ENCODE measurements at regions not wholly inside any gene's neighbourhood (a gene's known extent, or its start where the extent isn't known, plus 50 kb on each side); places are given as distances from the start of the nearest gene placed in this dataset.

DNA sequence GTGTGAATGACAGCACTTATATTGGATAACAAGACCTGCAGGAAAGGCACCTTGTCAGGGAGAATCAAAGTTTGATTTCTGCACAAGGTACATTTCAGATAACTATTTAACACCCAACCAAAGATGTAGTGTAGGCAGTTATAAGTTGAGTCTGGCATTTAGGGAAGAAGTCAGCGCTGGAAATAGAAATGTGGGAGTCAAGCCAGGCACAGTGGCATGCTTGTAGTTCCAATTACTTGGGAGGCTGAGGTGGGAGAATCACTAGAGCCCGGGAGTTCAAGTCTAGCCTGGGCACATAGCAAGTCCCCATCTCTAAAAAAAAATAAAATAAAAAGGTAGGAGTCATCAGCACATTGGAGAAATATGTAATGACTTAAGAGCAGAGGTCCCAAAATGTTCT, 295.1 kb downstream of the ZNF674 start:
- no peak overlapping the region for H3K4me2 ChIP-seq (ENCODE audit: insufficient read depth, low read length)
- H3K79me2 ChIP-seq (ENCODE audit: insufficient read depth, low read length): no peaks in the 10 kb centered on the region
- TF ChIP-seq, protein P1, sequence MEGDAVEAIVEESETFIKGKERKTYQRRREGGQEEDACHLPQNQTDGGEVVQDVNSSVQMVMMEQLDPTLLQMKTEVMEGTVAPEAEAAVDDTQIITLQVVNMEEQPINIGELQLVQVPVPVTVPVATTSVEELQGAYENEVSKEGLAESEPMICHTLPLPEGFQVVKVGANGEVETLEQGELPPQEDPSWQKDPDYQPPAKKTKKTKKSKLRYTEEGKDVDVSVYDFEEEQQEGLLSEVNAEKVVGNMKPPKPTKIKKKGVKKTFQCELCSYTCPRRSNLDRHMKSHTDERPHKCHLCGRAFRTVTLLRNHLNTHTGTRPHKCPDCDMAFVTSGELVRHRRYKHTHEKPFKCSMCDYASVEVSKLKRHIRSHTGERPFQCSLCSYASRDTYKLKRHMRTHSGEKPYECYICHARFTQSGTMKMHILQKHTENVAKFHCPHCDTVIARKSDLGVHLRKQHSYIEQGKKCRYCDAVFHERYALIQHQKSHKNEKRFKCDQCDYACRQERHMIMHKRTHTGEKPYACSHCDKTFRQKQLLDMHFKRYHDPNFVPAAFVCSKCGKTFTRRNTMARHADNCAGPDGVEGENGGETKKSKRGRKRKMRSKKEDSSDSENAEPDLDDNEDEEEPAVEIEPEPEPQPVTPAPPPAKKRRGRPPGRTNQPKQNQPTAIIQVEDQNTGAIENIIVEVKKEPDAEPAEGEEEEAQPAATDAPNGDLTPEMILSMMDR (IDR thresholded peaks at IDR 0.05; ENCODE audit: extremely low read depth, low read depth, low read length): no peak
- H3K27ac ChIP-seq (ENCODE audit: low read depth, low read length): no peak overlapping the region
- no peak overlapping the region for H3K4me3 ChIP-seq (ENCODE audit: insufficient read depth, low read length)
- peaks cover 3% of the 10 kb centered on the region for H3K27me3 ChIP-seq (ENCODE audit: insufficient read depth, low read length)
- DNase-seq (ENCODE audit: insufficient read length, low spot score, missing footprints): no peak
- no peaks in the 10 kb centered on the region for H3K9me3 ChIP-seq (ENCODE audit: low read depth, low read length)
- no peak overlapping the region for H2AFZ ChIP-seq (ENCODE audit: low read length)
- H3K36me3 ChIP-seq (ENCODE audit: insufficient read depth, low read length): no peaks in the 10 kb centered on the region
- H3K4me1 ChIP-seq (ENCODE audit: insufficient read depth, low read length): peaks cover 9% of the 10 kb centered on the region
- no peaks in the 10 kb centered on the region for H4K20me1 ChIP-seq (ENCODE audit: insufficient read depth, low read length)

DNA sequence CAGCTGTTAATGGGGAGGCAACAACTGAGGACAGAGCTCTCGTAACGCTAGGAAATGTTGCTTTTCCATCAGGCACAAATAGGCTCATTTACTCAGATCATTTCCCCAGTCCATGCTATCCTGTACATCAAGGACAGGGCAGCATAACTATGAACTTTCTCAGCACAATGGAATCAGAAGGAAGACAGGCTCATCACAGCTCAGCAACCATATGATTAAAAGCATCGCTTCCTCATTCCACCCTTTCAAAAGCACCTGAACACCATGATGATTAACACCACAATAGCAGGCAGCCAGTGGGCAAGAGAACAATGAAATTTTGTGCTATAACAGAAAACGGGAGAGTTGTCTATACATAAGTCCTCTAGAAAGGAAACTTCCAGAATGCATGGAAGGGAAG, 297.8 kb downstream of the ZNF674 start:
- no peak overlapping the region for H3K27ac ChIP-seq (ENCODE audit: low read depth, low read length)
- peaks cover 6% of the 10 kb centered on the region for H3K4me1 ChIP-seq (ENCODE audit: insufficient read depth, low read length)
- H3K4me3 ChIP-seq (ENCODE audit: insufficient read depth, low read length): no peak overlapping the region
- TF ChIP-seq, protein P1 (IDR thresholded peaks at IDR 0.05; ENCODE audit: extremely low read depth, low read depth, low read length): no peak
- H3K4me2 ChIP-seq (ENCODE audit: insufficient read depth, low read length): no peak overlapping the region
- no peaks in the 10 kb centered on the region for H3K9me3 ChIP-seq (ENCODE audit: low read depth, low read length)
- no peaks in the 10 kb centered on the region for H4K20me1 ChIP-seq (ENCODE audit: insufficient read depth, low read length)
- H2AFZ ChIP-seq (ENCODE audit: low read length): no peak overlapping the region
- H3K79me2 ChIP-seq (ENCODE audit: insufficient read depth, low read length): no peaks in the 10 kb centered on the region
- H3K36me3 ChIP-seq (ENCODE audit: insufficient read depth, low read length): no peaks in the 10 kb centered on the region
- H3K27me3 ChIP-seq (ENCODE audit: insufficient read depth, low read length): no peaks in the 10 kb centered on the region
- no peak for DNase-seq (ENCODE audit: insufficient read length, low spot score, missing footprints)

DNA sequence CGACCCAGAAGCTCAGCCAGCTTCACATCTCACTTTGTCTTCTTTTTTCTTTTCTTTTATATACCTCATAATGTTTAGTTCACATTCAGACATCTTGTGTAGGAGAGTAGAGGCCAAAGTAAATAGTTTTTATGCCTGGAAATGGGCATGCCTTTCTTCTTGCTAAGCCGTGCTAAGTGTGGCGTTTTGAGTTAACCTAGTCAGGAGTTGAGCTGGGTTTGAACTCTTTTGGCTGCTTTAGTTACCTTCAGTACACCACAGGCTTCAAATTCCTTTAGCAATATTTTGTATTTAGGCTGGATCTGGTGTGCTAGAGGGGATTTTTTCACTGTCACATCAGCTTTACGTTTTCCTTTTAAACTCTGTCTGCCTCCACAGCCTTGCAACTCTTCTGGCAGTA, 300.8 kb downstream of the ZNF674 start:
- Histone ChIP-seq H3K4me3 (ENCODE audit: insufficient read depth, low read length) (no peak overlapping the region), H3K4me2 (ENCODE audit: insufficient read depth, low read length) (peak overlapping the region; percentile 28), H3K27ac (ENCODE audit: low read depth, low read length) (peak overlapping the region; percentile 11), H2AFZ (ENCODE audit: low read length) (peak overlapping the region; percentile 72), H3K9me3 (ENCODE audit: low read depth, low read length) (peaks cover 4% of the 10 kb centered on the region), H3K27me3 (ENCODE audit: insufficient read depth, low read length) (no peaks in the 10 kb centered on the region), H3K36me3 (ENCODE audit: insufficient read depth, low read length) (no peaks in the 10 kb centered on the region), H4K20me1 (ENCODE audit: insufficient read depth, low read length) (no peaks in the 10 kb centered on the region), H3K4me1 (ENCODE audit: insufficient read depth, low read length) (peaks cover 6% of the 10 kb centered on the region), H3K79me2 (ENCODE audit: insufficient read depth, low read length) (no peaks in the 10 kb centered on the region)
- DNase-seq (ENCODE audit: insufficient read length, low spot score, missing footprints): no peak
- TF ChIP-seq, protein P1 (IDR thresholded peaks at IDR 0.05; ENCODE audit: extremely low read depth, low read depth, low read length): no peak

DNA sequence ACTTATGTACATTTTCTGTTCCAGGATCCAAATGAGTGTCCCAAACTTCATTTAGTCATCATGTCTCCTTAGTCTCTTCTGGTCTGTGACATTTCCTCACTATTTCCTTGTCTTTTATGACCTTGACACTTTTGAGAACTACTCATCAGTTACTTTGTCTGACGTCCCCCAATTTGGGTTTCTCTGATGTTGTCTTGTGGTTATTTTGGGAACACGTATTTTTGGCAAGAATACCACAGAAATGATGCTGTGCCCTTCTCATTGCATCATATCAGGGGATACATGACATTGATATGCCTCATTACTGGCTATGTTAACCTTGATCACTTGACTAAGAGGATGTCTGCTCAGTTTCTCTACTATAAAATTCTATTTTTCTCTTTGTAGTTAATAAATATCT, 308.8 kb downstream of the ZNF674 start:
- H3K4me3 ChIP-seq (ENCODE audit: insufficient read depth, low read length): no peak overlapping the region
- no peak for DNase-seq (ENCODE audit: insufficient read length, low spot score, missing footprints)

More for the DNA sequence above, 308.8 kb downstream of the ZNF674 start:
- Histone ChIP-seq H2AFZ (ENCODE audit: low read length) (no peak overlapping the region), H3K36me3 (ENCODE audit: insufficient read depth, low read length) (no peaks in the 10 kb centered on the region), H3K27ac (ENCODE audit: low read depth, low read length) (no peak overlapping the region), H3K79me2 (ENCODE audit: insufficient read depth, low read length) (no peaks in the 10 kb centered on the region), H3K9me3 (ENCODE audit: low read depth, low read length) (peaks cover 4% of the 10 kb centered on the region), H3K4me2 (ENCODE audit: insufficient read depth, low read length) (no peak overlapping the region), H4K20me1 (ENCODE audit: insufficient read depth, low read length) (no peaks in the 10 kb centered on the region), H3K27me3 (ENCODE audit: insufficient read depth, low read length) (peaks cover 5% of the 10 kb centered on the region), H3K4me1 (ENCODE audit: insufficient read depth, low read length) (no peaks in the 10 kb centered on the region)
- TF ChIP-seq, protein P1 (IDR thresholded peaks at IDR 0.05; ENCODE audit: extremely low read depth, low read depth, low read length): no peak
